Psoas muscle (tissue), 7 donors: ENCODE measurements at regions not wholly inside any gene's neighbourhood (a gene's known extent, or its start where the extent isn't known, plus 50 kb on each side); places are given as distances from the start of the nearest gene placed in this dataset.

ENCODE experiments used
- ATAC-seq, 4 donors: fragments of 200-7000 bp; cut with Tn5 transposase; one replicate each; pipeline ENCODE4 v1.9.1; 2020; ENCODE audit warnings: moderate library complexity in 3 of 4, mild to moderate bottlenecking in 2 of 4
- DNase-seq, 2 donors: peaks; one replicate each; pipeline ENCODE4 v3.0.0-alpha.2; 2020
- H3K27ac ChIP-seq: fragments of 200-600 bp; one replicate; pipeline ENCODE4 v1.8.0; 2022
- H3K27me3 ChIP-seq, 3 donors: fragments of 200-600 bp in 1 of 3; one replicate each; pipeline versions ENCODE4 v1.6.1 to v1.8.0; 2013 to 2022; ENCODE audit warnings: low read length in 2 of 3, mild to moderate bottlenecking in 2 of 3, moderate library complexity in 1 of 3; ENCODE audit not compliant: insufficient read depth in 3 of 3
- H3K36me3 ChIP-seq, 2 donors: fragments of 200-600 bp in 1 of 2; one replicate each; pipeline versions ENCODE4 v1.6.1 to v1.8.0; 2013 to 2022; ENCODE audit warnings: low read depth in 1 of 2, mild to moderate bottlenecking in 1 of 2, moderate library complexity in 1 of 2; ENCODE audit not compliant: insufficient read depth in 1 of 2
- H3K4me1 ChIP-seq: fragments of 200-600 bp; one replicate; pipeline ENCODE4 v1.8.0; 2022
- H3K4me3 ChIP-seq: fragments of 200-600 bp; one replicate; pipeline ENCODE4 v1.8.0; 2022; ENCODE audit warnings: mild to moderate bottlenecking
- H3K9me3 ChIP-seq: fragments of 200-600 bp; one replicate; pipeline ENCODE4 v1.8.0; 2022
- WGBS, 3 donors: extraction: QIAGEN DNeasy Blood & Tissue Kit; methylation state at CpG; one replicate each; pipeline versions ENCODE4 v1.1.6 to v1.1.7; 2013; 5-methylcytosine and 5-hydroxymethylcytosine counted together
- intact Hi-C, 2 donors: fragments of 100-400 bp; cut with DNase I; formaldehyde crosslinking; loops; one replicate each; pipeline versions ENCODE4 v1.11.0 to v1.14.2; 2022
- TF ChIP-seq, protein P1 (sequence below): fragments of 200-600 bp; IDR thresholded peaks from one replicate; pipeline ENCODE4 v1.8.0; 2022; ENCODE audit warnings: antibody characterized with exemption
- donor health status: healthy with polysubstance abuse.
- donor health status: DM: no; HTN: no; CAD: no; lungs with moderate emphysema.
- donor health status: Bipolar disorder and iron deficiency.
- donor health status: healthy.
- donor health status: DM: yes; HTN: yes; CAD: no.
- donor health status: DM: no; HTN: no; CAD: no.
- donor health status: DM: yes; HTN: yes; CAD: no.

DNA sequence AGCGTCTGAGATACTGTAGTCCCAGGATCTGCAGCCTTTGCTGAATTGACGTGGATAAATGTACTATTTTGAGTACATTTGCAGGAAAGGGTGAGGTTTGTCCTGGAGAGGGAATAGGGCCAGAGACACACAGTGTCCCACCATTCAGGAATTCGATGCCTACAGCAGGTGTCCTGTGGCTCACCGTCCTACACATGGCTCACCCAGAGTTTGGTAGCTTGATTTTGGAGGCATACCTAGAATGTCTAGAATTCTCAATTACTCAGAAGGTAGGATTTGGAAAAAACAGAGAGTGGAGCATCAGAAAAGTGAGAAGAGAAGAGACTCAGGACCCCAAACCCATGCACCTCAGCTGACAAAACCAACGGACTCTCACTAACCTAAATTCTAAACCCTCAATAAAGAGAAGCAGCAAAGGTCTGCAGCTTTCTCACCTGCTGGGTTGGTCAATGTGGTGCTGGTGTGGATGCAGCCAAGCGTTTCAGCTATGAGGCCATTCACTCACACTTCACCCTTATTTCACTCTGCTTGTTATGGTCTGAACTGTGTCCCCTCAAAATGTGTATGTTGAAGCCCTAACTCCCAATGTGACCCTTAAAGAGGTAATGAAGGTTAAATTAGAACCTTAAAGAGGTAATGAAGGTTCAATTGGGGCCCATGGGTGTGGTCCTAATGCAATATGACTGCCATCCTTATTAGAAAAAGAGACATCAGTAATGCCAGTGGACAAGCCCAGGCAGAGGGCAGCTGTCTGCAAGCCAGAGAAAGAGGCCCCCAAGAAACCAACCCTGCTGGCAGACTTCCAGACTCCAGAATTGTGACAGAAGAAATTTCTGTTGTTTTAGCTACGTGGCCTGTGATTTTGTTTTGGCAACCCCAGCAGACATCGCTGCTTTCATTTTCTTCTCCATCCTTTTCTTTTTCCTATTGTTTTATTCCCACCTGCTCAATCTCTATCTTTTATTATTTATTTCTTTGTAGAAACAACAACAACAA is 187.8 kb downstream of the SNX19 start:
- peaks cover 11% of the 10 kb centered on the region for H3K9me3 ChIP-seq
- no peaks in the 10 kb centered on the region for H3K4me1 ChIP-seq
- no peaks in the 10 kb centered on the region for H3K36me3 ChIP-seq
- H3K27ac ChIP-seq: no peak overlapping the region
- TF ChIP-seq, protein P1, sequence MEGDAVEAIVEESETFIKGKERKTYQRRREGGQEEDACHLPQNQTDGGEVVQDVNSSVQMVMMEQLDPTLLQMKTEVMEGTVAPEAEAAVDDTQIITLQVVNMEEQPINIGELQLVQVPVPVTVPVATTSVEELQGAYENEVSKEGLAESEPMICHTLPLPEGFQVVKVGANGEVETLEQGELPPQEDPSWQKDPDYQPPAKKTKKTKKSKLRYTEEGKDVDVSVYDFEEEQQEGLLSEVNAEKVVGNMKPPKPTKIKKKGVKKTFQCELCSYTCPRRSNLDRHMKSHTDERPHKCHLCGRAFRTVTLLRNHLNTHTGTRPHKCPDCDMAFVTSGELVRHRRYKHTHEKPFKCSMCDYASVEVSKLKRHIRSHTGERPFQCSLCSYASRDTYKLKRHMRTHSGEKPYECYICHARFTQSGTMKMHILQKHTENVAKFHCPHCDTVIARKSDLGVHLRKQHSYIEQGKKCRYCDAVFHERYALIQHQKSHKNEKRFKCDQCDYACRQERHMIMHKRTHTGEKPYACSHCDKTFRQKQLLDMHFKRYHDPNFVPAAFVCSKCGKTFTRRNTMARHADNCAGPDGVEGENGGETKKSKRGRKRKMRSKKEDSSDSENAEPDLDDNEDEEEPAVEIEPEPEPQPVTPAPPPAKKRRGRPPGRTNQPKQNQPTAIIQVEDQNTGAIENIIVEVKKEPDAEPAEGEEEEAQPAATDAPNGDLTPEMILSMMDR: no peak
- no peak for DNase-seq
- 64 to 73% (median 68%) methylated on average over 8 of the region's 8 CpGs for WGBS, 3 donors
- H3K27me3 ChIP-seq: no peaks in the 10 kb centered on the region
- no peak overlapping the region for H3K4me3 ChIP-seq
- ATAC-seq: no peak
- intact Hi-C loops: no loop called here

DNA sequence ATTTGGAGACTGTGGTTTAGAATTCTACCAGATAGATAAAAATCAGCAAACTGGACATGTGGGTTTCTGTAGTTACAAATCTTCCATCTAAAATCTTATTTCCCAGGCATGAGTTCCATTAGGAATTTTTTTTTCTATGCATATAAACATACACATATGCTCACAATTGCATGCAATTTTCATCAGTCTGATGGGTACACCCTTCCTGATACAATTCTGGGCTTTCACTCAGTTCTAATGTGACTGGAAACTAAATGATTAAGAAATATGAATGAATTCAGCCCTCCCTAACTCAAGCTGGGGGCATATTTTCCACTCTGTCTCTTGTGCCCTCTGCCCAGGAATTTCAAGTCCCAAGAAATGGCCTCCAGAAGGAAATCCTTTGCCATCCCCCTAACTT is 187.1 kb downstream of the SNX19 start:
- Histone ChIP-seq H3K4me1 (no peaks in the 10 kb centered on the region), H3K4me3 (no peak overlapping the region), H3K27ac (no peak overlapping the region), H3K36me3 (no peaks in the 10 kb centered on the region), H3K27me3 (no peaks in the 10 kb centered on the region), H3K9me3 (peaks cover 11% of the 10 kb centered on the region)
- intact Hi-C loops: no loop called here
- DNase-seq: no peak
- ATAC-seq: no peak
- TF ChIP-seq, protein P1: no peak

DNA sequence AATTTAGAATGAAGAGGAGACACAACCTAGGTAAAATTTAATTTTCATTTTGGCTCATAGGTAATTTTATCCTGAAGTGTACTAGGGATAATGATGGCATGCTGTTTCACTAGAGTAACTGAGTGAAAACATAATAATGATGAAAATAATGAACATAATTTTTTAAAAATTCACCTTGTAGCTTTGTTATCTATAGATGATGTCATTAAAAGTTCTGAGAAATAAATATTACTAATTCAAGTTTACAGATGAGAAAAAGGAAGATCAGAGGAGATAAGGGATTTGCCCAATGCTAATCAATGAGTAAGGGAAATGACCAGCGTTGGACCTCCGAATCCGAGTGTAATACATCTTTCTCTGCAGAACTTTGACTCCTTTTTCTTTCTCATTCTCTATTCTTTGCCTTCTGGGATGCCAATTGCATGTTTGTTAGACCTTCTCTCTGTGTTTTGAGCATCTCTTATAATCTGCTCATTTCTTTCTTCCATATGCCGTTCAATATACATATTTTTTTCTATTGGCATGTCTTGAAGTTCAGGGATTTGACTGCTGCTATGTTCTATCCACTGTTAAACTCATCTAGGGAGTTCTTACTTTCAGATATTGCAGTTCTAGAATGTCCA is 186.5 kb downstream of the SNX19 start:
- Histone ChIP-seq H3K27me3 (no peaks in the 10 kb centered on the region), H3K27ac (no peak overlapping the region), H3K9me3 (peaks cover 11% of the 10 kb centered on the region), H3K4me1 (no peaks in the 10 kb centered on the region), H3K36me3 (no peaks in the 10 kb centered on the region), H3K4me3 (no peak overlapping the region)
- TF ChIP-seq, protein P1: no peak
- DNase-seq (no peak), ATAC-seq (no peak)
- intact Hi-C loops: no loop called here
- WGBS, 3 donors: 86 to 96% (median 95%) methylated on average over 4 of the region's 4 CpGs

DNA sequence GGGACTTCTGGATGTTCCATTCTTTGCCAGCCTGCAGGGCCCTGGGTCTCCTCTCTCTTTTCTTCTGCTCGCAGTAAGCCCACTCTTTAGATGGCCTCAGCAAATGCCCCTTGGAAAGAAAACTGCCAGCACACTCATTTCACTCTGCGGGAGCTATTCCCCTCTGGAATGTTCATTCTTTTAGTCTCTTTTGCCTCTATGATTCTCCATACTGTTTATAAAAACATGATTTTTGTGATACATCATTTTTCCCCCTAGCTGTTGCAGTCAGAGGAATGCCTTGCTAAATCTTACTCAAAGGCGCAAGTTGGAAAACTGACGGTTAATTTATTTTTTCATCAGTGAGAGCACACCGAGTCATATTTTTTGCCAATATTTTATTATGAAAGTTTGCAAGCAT is 184.9 kb downstream of the SNX19 start:
- ATAC-seq (no peak), DNase-seq (no peak)
- Histone ChIP-seq H3K4me1 (no peaks in the 10 kb centered on the region), H3K9me3 (peaks cover 11% of the 10 kb centered on the region), H3K4me3 (no peak overlapping the region), H3K27me3 (no peaks in the 10 kb centered on the region), H3K36me3 (no peaks in the 10 kb centered on the region), H3K27ac (no peak overlapping the region)
- intact Hi-C loops: no loop called here
- TF ChIP-seq, protein P1: no peak
- WGBS, 3 donors: 94 to 97% (median 96%) methylated on average over 5 of the region's 5 CpGs
